ENCODE measurements at regions not wholly inside any gene's neighbourhood (a gene's known extent, or its start where the extent isn't known, plus 50 kb on each side); places are given as distances from the start of the nearest gene placed in this dataset.

GRCh38 chr3:76669322-76669721 is 370.6 kb upstream of the ROBO2 start:
- Histone ChIP-seq H4K20me1 (ENCODE audit: insufficient read depth, low read length) (no peaks in the 10 kb centered on the region), H3F3A (ENCODE audit: insufficient read depth, low read length) (peaks cover 9% of the 10 kb centered on the region; the same call in 1 of the 2 replicates), H3K79me2 (ENCODE audit: low read length) (no peaks in the 10 kb centered on the region), H3K27me3 (replicated peaks; ENCODE audit: insufficient read depth, low read length) (no peaks in the 10 kb centered on the region), H2AFZ (ENCODE audit: low read length) (0 out of 2 replicates have a peak overlapping the region, but pooled peaks have one; percentile 15), H3K9ac (ENCODE audit: low read length) (no peak overlapping the region), H3K27ac (ENCODE audit: low read length) (peak overlapping the region; percentile 50; the same call in 1 of the 2 replicates), H3K9me2 (replicated peaks; ENCODE audit: insufficient read depth, low read length) (no peaks in the 10 kb centered on the region), H3K4me3 (ENCODE audit: low read length) (no peak overlapping the region), H3K4me1 (ENCODE audit: low read length) (peaks cover 14% of the 10 kb centered on the region), H3K36me3 (replicated peaks; ENCODE audit: insufficient read depth, low read length) (no peaks in the 10 kb centered on the region), H3K9me3 (replicated peaks; ENCODE audit: insufficient read depth, low read length) (no peaks in the 10 kb centered on the region), H3K4me2 (ENCODE audit: low read depth, low read length) (peak overlapping the region; percentile 33)
- TF ChIP-seq EZH2phosphoT487 (IDR thresholded peaks at IDR 0.05; ENCODE audit: low read length), result no peak
- TF ChIP-seq CTCF (IDR thresholded peaks at IDR 0.05; ENCODE audit: low read length), result no peak
- TF ChIP-seq EZH2 (optimal IDR thresholded peaks at IDR 0.05; ENCODE audit: low read depth, low read length), result no peak
- no peak for DNase-seq

GRCh38 chr3:76673171-76673570 is 366.7 kb upstream of the ROBO2 start:
- peaks cover 10% of the 10 kb centered on the region for H3K4me1 ChIP-seq (ENCODE audit: low read length)
- peaks cover 9% of the 10 kb centered on the region; the same call in 1 of the 2 replicates for H3F3A ChIP-seq (ENCODE audit: insufficient read depth, low read length)
- H2AFZ ChIP-seq (ENCODE audit: low read length), result no peak overlapping the region
- no peak overlapping the region for H3K4me3 ChIP-seq (ENCODE audit: low read length)
- no peaks in the 10 kb centered on the region for H3K27me3 ChIP-seq (replicated peaks; ENCODE audit: insufficient read depth, low read length)
- no peak overlapping the region for H3K27ac ChIP-seq (ENCODE audit: low read length)
- H3K4me2 ChIP-seq (ENCODE audit: low read depth, low read length), result no peak overlapping the region
- TF ChIP-seq EZH2phosphoT487 (IDR thresholded peaks at IDR 0.05; ENCODE audit: low read length), result no peak
- no peak for TF ChIP-seq EZH2 (optimal IDR thresholded peaks at IDR 0.05; ENCODE audit: low read depth, low read length)
- TF ChIP-seq CTCF (IDR thresholded peaks at IDR 0.05; ENCODE audit: low read length), result no peak
- no peaks in the 10 kb centered on the region for H4K20me1 ChIP-seq (ENCODE audit: insufficient read depth, low read length)
- H3K9ac ChIP-seq (ENCODE audit: low read length), result no peak overlapping the region
- no peak for DNase-seq
- H3K9me3 ChIP-seq (replicated peaks; ENCODE audit: insufficient read depth, low read length), result no peaks in the 10 kb centered on the region
- no peaks in the 10 kb centered on the region for H3K9me2 ChIP-seq (replicated peaks; ENCODE audit: insufficient read depth, low read length)
- H3K36me3 ChIP-seq (replicated peaks; ENCODE audit: insufficient read depth, low read length), result no peaks in the 10 kb centered on the region
- no peaks in the 10 kb centered on the region for H3K79me2 ChIP-seq (ENCODE audit: low read length)

GRCh38 chr3:76679541-76679940 is 360.4 kb upstream of the ROBO2 start:
- Histone ChIP-seq H3K9me2 (replicated peaks; ENCODE audit: insufficient read depth, low read length) (no peaks in the 10 kb centered on the region), H3K9ac (ENCODE audit: low read length) (no peak overlapping the region), H3K4me3 (ENCODE audit: low read length) (no peak overlapping the region), H3K36me3 (replicated peaks; ENCODE audit: insufficient read depth, low read length) (no peaks in the 10 kb centered on the region), H2AFZ (ENCODE audit: low read length) (no peak overlapping the region), H3K27ac (ENCODE audit: low read length) (no peak overlapping the region), H3K4me2 (ENCODE audit: low read depth, low read length) (no peak overlapping the region), H4K20me1 (ENCODE audit: insufficient read depth, low read length) (no peaks in the 10 kb centered on the region), H3K79me2 (ENCODE audit: low read length) (no peaks in the 10 kb centered on the region), H3F3A (ENCODE audit: insufficient read depth, low read length) (no peaks in the 10 kb centered on the region), H3K9me3 (replicated peaks; ENCODE audit: insufficient read depth, low read length) (no peaks in the 10 kb centered on the region), H3K27me3 (replicated peaks; ENCODE audit: insufficient read depth, low read length) (no peaks in the 10 kb centered on the region), H3K4me1 (ENCODE audit: low read length) (no peaks in the 10 kb centered on the region)
- TF ChIP-seq EZH2 (optimal IDR thresholded peaks at IDR 0.05; ENCODE audit: low read depth, low read length), result no peak
- no peak for TF ChIP-seq EZH2phosphoT487 (IDR thresholded peaks at IDR 0.05; ENCODE audit: low read length)
- TF ChIP-seq CTCF (IDR thresholded peaks at IDR 0.05; ENCODE audit: low read length), result no peak
- no peak for DNase-seq
